SU-DHL-6 (cell line): ENCODE measurements at regions not wholly inside any gene's neighbourhood (a gene's known extent, or its start where the extent isn't known, plus 50 kb on each side); places are given as distances from the start of the nearest gene placed in this dataset.

Source experiments
- CTCF ChIP-seq: fragments of 200-600 bp; sonication (generic); IDR thresholded peaks from one replicate; pipeline ENCODE4 v1.5.1; 2017; ENCODE audit warnings: antibody characterized with exemption, mild to moderate bottlenecking, low read length, moderate library complexity; ENCODE audit not compliant: insufficient read depth, poor library complexity, severe bottlenecking
- EZH2phosphoT487 ChIP-seq: fragments of 200-600 bp; sonication (generic), shearing (Covaris generic); conservative IDR thresholded peaks from 2 replicates; pipeline ENCODE4 v1.6.1; 2018; ENCODE audit warnings: mild to moderate bottlenecking, antibody characterized with exemption, low read length, moderate library complexity, mixed read lengths

- TF ChIP-seq CTCF: no peak
- TF ChIP-seq EZH2phosphoT487: no peak
These were observed 67.1 kb upstream of the KRR1 start for GRCh38 chr12:75578546-75578945.
